Keratinocyte (primary cell): ENCODE measurements at regions not wholly inside any gene's neighbourhood (a gene's known extent, or its start where the extent isn't known, plus 50 kb on each side); places are given as distances from the start of the nearest gene placed in this dataset.

ENCODE experiments used
- DNase-seq: peaks from one replicate; pipeline ENCODE4 v3.0.0-alpha.2; 2011; ENCODE audit warnings: low read depth, missing footprints, low spot score
- FAIRE-seq: peaks from 2 replicates; lab custom pipeline; 2011; peaks lifted over from hg19 to GRCh38; lab: Jason Lieb, UNC
- H2AFZ ChIP-seq: 2 replicates; pipeline ENCODE4 v1.6.0; 2012; ENCODE audit warnings: low read length, control low read depth, inconsistent platforms; ENCODE audit not compliant: control insufficient read depth
- H3K27ac ChIP-seq: 2 replicates; pipeline ENCODE4 v1.5.1; 2011; ENCODE audit warnings: low read length; ENCODE audit not compliant: control insufficient read depth, insufficient read depth
- H3K27me3 ChIP-seq: 3 replicates; pipeline ENCODE4 v1.6.0; 2011; ENCODE audit warnings: low read length; ENCODE audit not compliant: control insufficient read depth, insufficient read depth; ENCODE audit errors: extremely low read depth
- H3K36me3 ChIP-seq, 2 experiments: 2 replicates in 1 of 2; 3 replicates in 1 of 2; pipeline ENCODE4 v1.5.1; 2011; ENCODE audit warnings: low read length in 2 of 2, mild to moderate bottlenecking in 1 of 2; ENCODE audit not compliant: control insufficient read depth in 2 of 2, insufficient read depth in 2 of 2; ENCODE audit errors: extremely low read depth in 1 of 2
- H3K4me1 ChIP-seq: 3 replicates; pipeline ENCODE4 v1.5.1; 2011; ENCODE audit warnings: low read length; ENCODE audit not compliant: control insufficient read depth, insufficient read depth; ENCODE audit errors: extremely low read depth
- H3K4me2 ChIP-seq: 3 replicates; pipeline ENCODE4 v1.6.0; 2011; ENCODE audit warnings: low read depth, low read length; ENCODE audit not compliant: control insufficient read depth, insufficient read depth; ENCODE audit errors: extremely low read depth
- H3K4me3 ChIP-seq, 3 experiments: fragments of 200-600 bp in 1 of 3; sonication (generic) in 1 of 3; 2 replicates in 2 of 3; 3 replicates in 1 of 3; pipeline ENCODE4 v1.5.1; 2011 to 2016; ENCODE audit warnings: low read length in 3 of 3, mild to moderate bottlenecking in 3 of 3, control low read depth in 2 of 3, inconsistent platforms in 1 of 3, low read depth in 1 of 3, mixed read lengths in 1 of 3, mixed run types in 1 of 3, moderate library complexity in 1 of 3; ENCODE audit not compliant: control insufficient read depth in 2 of 3, insufficient read depth in 2 of 3; ENCODE audit errors: extremely low read depth in 1 of 3
- H3K79me2 ChIP-seq: 2 replicates; pipeline ENCODE4 v1.6.0; 2012; ENCODE audit warnings: low read length; ENCODE audit not compliant: control insufficient read depth, insufficient read depth
- H3K9ac ChIP-seq: 3 replicates; pipeline ENCODE4 v1.6.0; 2011; ENCODE audit warnings: low read length; ENCODE audit not compliant: control insufficient read depth, insufficient read depth; ENCODE audit errors: extremely low read depth
- H3K9me1 ChIP-seq: 3 replicates; pipeline ENCODE4 v1.6.0; 2011; ENCODE audit warnings: low read length; ENCODE audit not compliant: control insufficient read depth, insufficient read depth; ENCODE audit errors: extremely low read depth
- H3K9me3 ChIP-seq: 2 replicates; pipeline ENCODE4 v1.5.1; 2012; ENCODE audit warnings: low read depth, low read length; ENCODE audit not compliant: control insufficient read depth
- H4K20me1 ChIP-seq: 3 replicates; pipeline ENCODE4 v1.6.0; 2011; ENCODE audit warnings: low read length; ENCODE audit not compliant: control insufficient read depth, insufficient read depth; ENCODE audit errors: extremely low read depth
- EZH2 ChIP-seq: IDR thresholded peaks from one replicate; pipeline ENCODE4 v1.6.1; 2012; ENCODE audit warnings: inconsistent platforms, mild to moderate bottlenecking, low read length, moderate library complexity
- dilution Hi-C: fragments of 300-500 bp; cut with MboI; formaldehyde crosslinking; loops from one replicate; pipeline ENCODE4 v1.7.0; 2020; ENCODE audit warnings: low sequenced_read_pairs; ENCODE audit not compliant: extremely low pct_ligation_motif_present
- TF ChIP-seq, protein P1 (sequence below), 3 experiments: IDR thresholded peaks in 1 of 3; conservative IDR thresholded peaks in 1 of 3; optimal IDR thresholded peaks in 1 of 3; 2 replicates in 2 of 3; 3 replicates in 1 of 3; pipeline versions ENCODE3 to v1.5.1; 2011; ENCODE audit warnings: low read length in 3 of 3, mild to moderate bottlenecking in 3 of 3, moderate library complexity in 2 of 3, control low read depth in 1 of 3, inconsistent platforms in 1 of 3; ENCODE audit not compliant: insufficient read depth in 2 of 3; ENCODE audit errors: extremely low read depth in 1 of 3

DNA sequence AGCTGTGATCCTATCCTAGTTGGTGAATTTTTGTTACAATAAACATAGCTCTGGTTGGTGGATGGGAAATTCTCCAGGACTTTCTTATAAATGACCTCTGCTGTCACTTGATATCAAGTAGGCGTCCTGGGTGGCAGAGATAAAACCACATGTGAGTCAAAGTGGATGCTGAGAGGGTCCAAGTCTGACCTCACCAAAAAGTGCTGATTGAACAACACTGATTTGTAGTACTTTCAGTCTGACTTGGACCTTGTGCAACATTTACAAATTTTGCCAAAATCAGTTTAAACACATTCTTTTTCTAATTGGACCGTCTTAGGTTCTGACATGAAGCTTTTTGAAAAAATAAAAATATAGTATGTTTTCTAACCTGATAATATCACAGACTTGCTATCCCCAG is 585.6 kb downstream of the GALC start:
- Histone ChIP-seq H3K9ac (no peak overlapping the region), H3K79me2 (no peaks in the 10 kb centered on the region), H3K9me3 (no peaks in the 10 kb centered on the region), H3K4me2 (no peak overlapping the region), H3K27me3 (no peaks in the 10 kb centered on the region), H3K27ac (no peak overlapping the region), H3K9me1 (no peaks in the 10 kb centered on the region), H3K4me1 (no peaks in the 10 kb centered on the region), H4K20me1 (no peaks in the 10 kb centered on the region), H3K4me3 (no peak overlapping the region), H3K36me3 (no peaks in the 10 kb centered on the region), H2AFZ (no peak overlapping the region)
- DNase-seq (no peak), FAIRE-seq (no peak)
- dilution Hi-C loops = no loop called here
- TF ChIP-seq, protein P1, sequence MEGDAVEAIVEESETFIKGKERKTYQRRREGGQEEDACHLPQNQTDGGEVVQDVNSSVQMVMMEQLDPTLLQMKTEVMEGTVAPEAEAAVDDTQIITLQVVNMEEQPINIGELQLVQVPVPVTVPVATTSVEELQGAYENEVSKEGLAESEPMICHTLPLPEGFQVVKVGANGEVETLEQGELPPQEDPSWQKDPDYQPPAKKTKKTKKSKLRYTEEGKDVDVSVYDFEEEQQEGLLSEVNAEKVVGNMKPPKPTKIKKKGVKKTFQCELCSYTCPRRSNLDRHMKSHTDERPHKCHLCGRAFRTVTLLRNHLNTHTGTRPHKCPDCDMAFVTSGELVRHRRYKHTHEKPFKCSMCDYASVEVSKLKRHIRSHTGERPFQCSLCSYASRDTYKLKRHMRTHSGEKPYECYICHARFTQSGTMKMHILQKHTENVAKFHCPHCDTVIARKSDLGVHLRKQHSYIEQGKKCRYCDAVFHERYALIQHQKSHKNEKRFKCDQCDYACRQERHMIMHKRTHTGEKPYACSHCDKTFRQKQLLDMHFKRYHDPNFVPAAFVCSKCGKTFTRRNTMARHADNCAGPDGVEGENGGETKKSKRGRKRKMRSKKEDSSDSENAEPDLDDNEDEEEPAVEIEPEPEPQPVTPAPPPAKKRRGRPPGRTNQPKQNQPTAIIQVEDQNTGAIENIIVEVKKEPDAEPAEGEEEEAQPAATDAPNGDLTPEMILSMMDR (optimal IDR thresholded peaks at IDR 0.05 in 1 of 3, IDR thresholded peaks at IDR 0.05 in 1 of 3, conservative IDR thresholded peaks at IDR 0.05 in 1 of 3; ENCODE audit: extremely low read depth in 1 of 3, insufficient read depth in 2 of 3, low read length in 3 of 3) = no peak
- TF ChIP-seq EZH2 = no peak

DNA sequence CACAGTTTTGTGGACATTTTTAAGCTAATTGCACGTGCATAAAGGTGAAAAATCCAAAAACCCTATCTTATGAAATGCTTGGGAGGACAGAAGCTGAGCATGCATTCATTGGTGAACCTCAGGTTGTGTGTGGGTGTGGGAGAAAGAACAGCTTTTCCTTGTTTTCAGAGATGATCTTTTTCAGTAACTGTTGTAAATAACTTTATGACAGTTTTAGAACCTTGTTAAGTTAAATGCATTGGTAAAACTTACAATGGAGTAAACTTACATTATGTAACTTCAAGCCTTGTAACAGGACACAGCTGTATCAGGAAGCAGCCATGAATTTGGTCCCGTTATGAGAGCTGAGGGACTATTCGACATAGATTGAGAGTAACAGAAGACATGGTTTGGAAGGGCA is 587.4 kb downstream of the GALC start:
- H2AFZ ChIP-seq = no peak overlapping the region
- dilution Hi-C loops = no loop called here
- no peak overlapping the region for H3K4me2 ChIP-seq
- H3K9ac ChIP-seq = no peak overlapping the region
- no peak overlapping the region for H3K27ac ChIP-seq
- H3K9me3 ChIP-seq = no peaks in the 10 kb centered on the region
- DNase-seq (no peak), FAIRE-seq (no peak)
- no peaks in the 10 kb centered on the region for H3K9me1 ChIP-seq
- no peaks in the 10 kb centered on the region for H3K79me2 ChIP-seq
- no peaks in the 10 kb centered on the region for H3K4me1 ChIP-seq
- H4K20me1 ChIP-seq = no peaks in the 10 kb centered on the region
- H3K4me3 ChIP-seq = no peak overlapping the region
- H3K27me3 ChIP-seq = no peaks in the 10 kb centered on the region
- no peaks in the 10 kb centered on the region for H3K36me3 ChIP-seq
- TF ChIP-seq, protein P1 (optimal IDR thresholded peaks at IDR 0.05 in 1 of 3, IDR thresholded peaks at IDR 0.05 in 1 of 3, conservative IDR thresholded peaks at IDR 0.05 in 1 of 3; ENCODE audit: extremely low read depth in 1 of 3, insufficient read depth in 2 of 3, low read length in 3 of 3) = no peak
- TF ChIP-seq EZH2 = no peak
